ENCODE measurements at regions not wholly inside any gene's neighbourhood (a gene's known extent, or its start where the extent isn't known, plus 50 kb on each side); places are given as distances from the start of the nearest gene placed in this dataset.

DNA sequence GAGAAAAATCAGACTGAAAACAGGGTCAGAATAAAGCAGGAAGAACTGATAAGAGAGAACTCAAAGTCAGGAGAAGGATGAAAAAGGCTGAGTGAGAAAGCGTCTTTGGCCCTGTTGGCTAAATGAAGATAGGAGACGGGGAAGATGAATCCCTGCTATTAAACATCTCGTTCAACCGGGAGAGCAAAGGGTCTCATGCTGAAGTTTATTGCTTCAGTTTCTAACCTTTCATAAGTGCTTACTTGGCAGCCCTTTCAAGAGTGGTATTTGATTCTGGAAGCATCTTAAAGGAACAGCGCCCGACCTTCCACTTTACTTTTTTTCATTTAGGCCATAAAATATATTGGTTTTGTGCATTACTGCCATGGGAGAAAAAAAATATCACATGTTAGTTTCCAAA, 288.3 kb upstream of the RBFOX1 start:
- no peaks in the 10 kb centered on the region for H3K27me3 ChIP-seq (replicated peaks; ENCODE audit: insufficient read depth)
- no peaks in the 10 kb centered on the region for H3K4me1 ChIP-seq (ENCODE audit: control insufficient read depth in 1 of 2, low read depth in 2 of 2)
- TF ChIP-seq CTCF (IDR thresholded peaks at IDR 0.05) = no peak
- no peak for ATAC-seq (ENCODE audit: insufficient number of reproducible peaks, low FRiP score, low read depth)
- no peak for DNase-seq (ENCODE audit: low spot score)
- H3K27ac ChIP-seq = no peak overlapping the region
- no peaks in the 10 kb centered on the region for H3K9me3 ChIP-seq
- H3K36me3 ChIP-seq = no peaks in the 10 kb centered on the region
- H3K4me3 ChIP-seq = no peak overlapping the region

DNA sequence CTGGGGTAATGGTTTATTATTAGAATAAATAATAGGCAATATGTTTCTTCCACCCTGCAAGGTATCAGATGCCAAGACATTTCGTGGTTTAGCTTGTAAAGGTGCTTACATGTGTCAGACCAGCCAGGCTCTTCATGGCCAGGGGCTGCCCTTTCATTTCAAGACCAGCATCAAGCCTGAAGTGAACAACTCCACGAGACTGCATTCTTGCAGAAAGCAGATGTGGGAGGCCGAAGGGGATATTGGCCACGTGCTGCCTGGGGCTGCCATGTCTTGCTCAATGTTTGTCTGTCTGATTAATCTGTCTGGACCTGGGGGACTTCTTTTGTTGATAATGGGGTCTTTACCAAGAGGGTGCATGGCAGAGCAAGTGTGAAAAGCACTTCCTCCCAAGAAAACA, 294.2 kb upstream of the RBFOX1 start:
- DNase-seq (ENCODE audit: low spot score) (no peak), ATAC-seq (ENCODE audit: insufficient number of reproducible peaks, low FRiP score, low read depth) (no peak)
- Histone ChIP-seq H3K27ac (no peak overlapping the region), H3K27me3 (replicated peaks; ENCODE audit: insufficient read depth) (no peaks in the 10 kb centered on the region), H3K36me3 (no peaks in the 10 kb centered on the region), H3K9me3 (no peaks in the 10 kb centered on the region), H3K4me1 (ENCODE audit: control insufficient read depth in 1 of 2, low read depth in 2 of 2) (no peaks in the 10 kb centered on the region), H3K4me3 (no peak overlapping the region)
- TF ChIP-seq CTCF (IDR thresholded peaks at IDR 0.05) = no peak

DNA sequence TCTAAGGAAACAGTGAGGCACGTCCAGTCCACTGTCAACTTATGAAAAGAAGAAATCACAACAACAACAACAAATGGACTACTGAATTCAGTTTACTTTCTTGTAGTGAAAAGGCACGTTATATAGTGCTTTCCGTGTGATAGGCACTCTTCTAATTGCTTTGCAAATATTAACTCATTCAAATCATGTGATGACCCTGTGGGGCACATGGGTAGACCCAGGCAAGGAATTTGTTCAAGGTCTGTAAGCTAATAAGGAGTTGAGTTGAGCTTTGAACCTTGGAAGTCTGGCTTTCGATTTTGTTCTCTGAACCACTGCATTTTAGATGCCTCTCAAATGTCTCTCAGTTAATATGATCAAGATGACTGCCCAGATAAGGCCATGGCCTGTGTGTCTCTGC, 295.1 kb upstream of the RBFOX1 start:
- H3K9me3 ChIP-seq = no peaks in the 10 kb centered on the region
- no peak for TF ChIP-seq CTCF (IDR thresholded peaks at IDR 0.05)
- no peaks in the 10 kb centered on the region for H3K4me1 ChIP-seq (ENCODE audit: control insufficient read depth in 1 of 2, low read depth in 2 of 2)
- H3K27ac ChIP-seq = no peak overlapping the region
- H3K36me3 ChIP-seq = no peaks in the 10 kb centered on the region
- ATAC-seq (ENCODE audit: insufficient number of reproducible peaks, low FRiP score, low read depth) (no peak), DNase-seq (ENCODE audit: low spot score) (no peak)
- H3K4me3 ChIP-seq = no peak overlapping the region
- H3K27me3 ChIP-seq (replicated peaks; ENCODE audit: insufficient read depth) = no peaks in the 10 kb centered on the region

GRCh38 chr16:7031031-7031430, 301.6 kb upstream of the RBFOX1 start:
- H3K4me3 ChIP-seq = no peak overlapping the region
- no peaks in the 10 kb centered on the region for H3K9me3 ChIP-seq
- no peaks in the 10 kb centered on the region for H3K4me1 ChIP-seq (ENCODE audit: control insufficient read depth in 1 of 2, low read depth in 2 of 2)
- H3K27me3 ChIP-seq (replicated peaks; ENCODE audit: insufficient read depth) = no peaks in the 10 kb centered on the region
- no peaks in the 10 kb centered on the region for H3K36me3 ChIP-seq
- DNase-seq (ENCODE audit: low spot score) (no peak), ATAC-seq (ENCODE audit: insufficient number of reproducible peaks, low FRiP score, low read depth) (no peak)
- no peak for TF ChIP-seq CTCF (IDR thresholded peaks at IDR 0.05)
- no peak overlapping the region for H3K27ac ChIP-seq

DNA sequence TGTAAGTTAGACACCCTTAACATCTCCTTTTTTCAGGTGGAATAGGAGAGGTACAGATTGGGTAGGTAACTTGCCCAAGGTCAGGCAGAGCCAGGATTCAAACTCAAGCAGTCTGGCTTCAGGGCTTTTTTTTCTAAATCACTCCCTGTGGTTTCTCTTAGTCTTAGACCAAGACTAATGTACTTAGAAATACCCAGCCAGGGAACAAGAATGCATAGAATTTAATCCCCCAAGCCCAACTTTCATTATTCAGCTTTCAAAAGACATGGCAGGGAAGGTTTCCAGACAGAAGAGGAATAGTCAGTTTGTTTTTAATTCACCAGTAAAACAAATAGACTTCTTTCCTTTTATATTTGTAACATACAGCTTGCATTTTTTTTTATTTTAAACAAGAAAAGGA, 305.2 kb upstream of the RBFOX1 start:
- Histone ChIP-seq H3K4me3 (no peak overlapping the region), H3K4me1 (ENCODE audit: control insufficient read depth in 1 of 2, low read depth in 2 of 2) (no peaks in the 10 kb centered on the region), H3K27me3 (replicated peaks; ENCODE audit: insufficient read depth) (no peaks in the 10 kb centered on the region), H3K27ac (no peak overlapping the region), H3K36me3 (no peaks in the 10 kb centered on the region), H3K9me3 (no peaks in the 10 kb centered on the region)
- TF ChIP-seq CTCF (IDR thresholded peaks at IDR 0.05) = no peak
- no peak for ATAC-seq (ENCODE audit: insufficient number of reproducible peaks, low FRiP score, low read depth)
- DNase-seq (ENCODE audit: low spot score) = no peak

Measured in thoracic aorta (tissue), 2 donors.